ENCODE measurements at regions not wholly inside any gene's neighbourhood (a gene's known extent, or its start where the extent isn't known, plus 50 kb on each side); places are given as distances from the start of the nearest gene placed in this dataset.

- Histone ChIP-seq H3K4me1 (peaks cover 0 to 12% (median 0%) of the 10 kb centered on the region in 4 donors), H3K4me3 (no peak overlapping the region), H3K27ac (no peak overlapping the region), H3K9me3 (no peaks in the 10 kb centered on the region), H3K36me3 (no peaks in the 10 kb centered on the region), H3K27me3 (peaks cover 0 to 19% of the 10 kb centered on the region in 2 donors)
- 78 to 82% methylated on average over 9 to 12 of the region's 12 CpGs for WGBS, 2 donors
- TF ChIP-seq, protein P1, sequence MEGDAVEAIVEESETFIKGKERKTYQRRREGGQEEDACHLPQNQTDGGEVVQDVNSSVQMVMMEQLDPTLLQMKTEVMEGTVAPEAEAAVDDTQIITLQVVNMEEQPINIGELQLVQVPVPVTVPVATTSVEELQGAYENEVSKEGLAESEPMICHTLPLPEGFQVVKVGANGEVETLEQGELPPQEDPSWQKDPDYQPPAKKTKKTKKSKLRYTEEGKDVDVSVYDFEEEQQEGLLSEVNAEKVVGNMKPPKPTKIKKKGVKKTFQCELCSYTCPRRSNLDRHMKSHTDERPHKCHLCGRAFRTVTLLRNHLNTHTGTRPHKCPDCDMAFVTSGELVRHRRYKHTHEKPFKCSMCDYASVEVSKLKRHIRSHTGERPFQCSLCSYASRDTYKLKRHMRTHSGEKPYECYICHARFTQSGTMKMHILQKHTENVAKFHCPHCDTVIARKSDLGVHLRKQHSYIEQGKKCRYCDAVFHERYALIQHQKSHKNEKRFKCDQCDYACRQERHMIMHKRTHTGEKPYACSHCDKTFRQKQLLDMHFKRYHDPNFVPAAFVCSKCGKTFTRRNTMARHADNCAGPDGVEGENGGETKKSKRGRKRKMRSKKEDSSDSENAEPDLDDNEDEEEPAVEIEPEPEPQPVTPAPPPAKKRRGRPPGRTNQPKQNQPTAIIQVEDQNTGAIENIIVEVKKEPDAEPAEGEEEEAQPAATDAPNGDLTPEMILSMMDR (IDR thresholded peaks at IDR 0.05): no peak
- TF ChIP-seq POLR2A (IDR thresholded peaks at IDR 0.05) (no peak), EP300 (IDR thresholded peaks at IDR 0.05) (no peak)
- no peak for DNase-seq (ENCODE audit: low spot score in 2 of 2)
These were observed 198.6 kb downstream of the TFCP2L1 start for GRCh38 chr2:121086450-121086849.

GRCh38 chr2:121087117-121087516 lies 197.9 kb downstream of the TFCP2L1 start:
- WGBS, 2 donors: 87 to 97% methylated on average over 7 of the region's 7 CpGs
- Histone ChIP-seq H3K4me1 (peaks cover 0 to 12% (median 0%) of the 10 kb centered on the region in 4 donors), H3K36me3 (no peaks in the 10 kb centered on the region), H3K4me3 (no peak overlapping the region), H3K9me3 (peaks cover 0 to 1% (median 0%) of the 10 kb centered on the region in 4 donors), H3K27ac (no peak overlapping the region), H3K27me3 (peaks cover 0 to 13% of the 10 kb centered on the region in 2 donors)
- no peak for DNase-seq (ENCODE audit: low spot score in 2 of 2)
- TF ChIP-seq EP300 (IDR thresholded peaks at IDR 0.05): no peak
- TF ChIP-seq POLR2A (IDR thresholded peaks at IDR 0.05): no peak
- TF ChIP-seq, protein P1 (IDR thresholded peaks at IDR 0.05): no peak

- 64 to 65% methylated on average over 20 to 22 of the region's 27 CpGs for WGBS, 2 donors
- Histone ChIP-seq H3K27me3 (peaks cover 0 to 7% of the 10 kb centered on the region in 2 donors), H3K36me3 (no peaks in the 10 kb centered on the region), H3K4me1 (peaks cover 0 to 12% (median 0%) of the 10 kb centered on the region in 4 donors), H3K27ac (no peak overlapping the region), H3K4me3 (no peak overlapping the region), H3K9me3 (peaks cover 0 to 6% (median 0%) of the 10 kb centered on the region in 4 donors)
- DNase-seq (ENCODE audit: low spot score in 2 of 2): peak in 1 of 2 donors; percentile 46
- TF ChIP-seq EP300 (IDR thresholded peaks at IDR 0.05) (no peak), POLR2A (IDR thresholded peaks at IDR 0.05) (no peak)
- TF ChIP-seq, protein P1 (IDR thresholded peaks at IDR 0.05): no peak
These were observed 196.5 kb downstream of the TFCP2L1 start for GRCh38 chr2:121088251-121089165.

DNA sequence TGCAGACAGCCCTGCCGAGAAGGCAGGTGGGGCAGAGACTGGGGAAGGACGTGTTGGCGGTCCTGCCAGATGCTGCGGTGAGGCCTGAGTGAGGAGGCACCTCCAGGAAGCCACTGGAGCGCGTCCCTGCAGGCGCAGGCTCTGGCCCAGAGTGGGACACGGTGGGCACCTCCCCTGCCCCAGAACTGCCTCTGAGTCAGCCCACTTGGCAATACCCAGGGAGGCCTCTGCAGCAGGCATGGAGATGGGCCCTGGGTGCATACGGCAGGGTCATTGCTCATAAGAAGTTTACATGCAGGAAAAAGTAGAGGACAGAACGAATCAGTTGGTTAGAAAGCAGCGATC lies 195.9 kb downstream of the TFCP2L1 start:
- whole genome bisulfite sequencing, 2 donors: 74 to 76% methylated on average over 10 of the region's 11 CpGs
- no peak for DNase-seq (ENCODE audit: low spot score in 2 of 2)

More for the DNA sequence above, 195.9 kb downstream of the TFCP2L1 start:
- peaks cover 0 to 12% (median 0%) of the 10 kb centered on the region in 4 donors for H3K4me1 ChIP-seq
- TF ChIP-seq, protein P1 (IDR thresholded peaks at IDR 0.05): no peak
- TF ChIP-seq POLR2A (IDR thresholded peaks at IDR 0.05): no peak
- no peak for TF ChIP-seq EP300 (IDR thresholded peaks at IDR 0.05)
- no peak overlapping the region for H3K4me3 ChIP-seq
- no peaks in the 10 kb centered on the region for H3K36me3 ChIP-seq
- H3K27ac ChIP-seq: no peak overlapping the region
- H3K27me3 ChIP-seq: peaks cover 0 to 3% of the 10 kb centered on the region in 2 donors
- H3K9me3 ChIP-seq: peaks cover 0 to 6% (median 0%) of the 10 kb centered on the region in 4 donors
